Smooth muscle cell (in vitro differentiated cells): ENCODE measurements at regions not wholly inside any gene's neighbourhood (a gene's known extent, or its start where the extent isn't known, plus 50 kb on each side); places are given as distances from the start of the nearest gene placed in this dataset.

Source experiments
- DNase-seq: peaks from one replicate; lab custom pipeline; 2025; ENCODE audit not compliant: unreplicated experiment; lab: John Stamatoyannopoulos, UW
- H2AFZ ChIP-seq: fragments of 200-600 bp; sonication (generic); 2 replicates; pipeline ENCODE4 v1.6.0; 2016; ENCODE audit warnings: antibody characterized with exemption, low read depth, mild to moderate bottlenecking
- H3F3A ChIP-seq: fragments of 200-600 bp; sonication (generic); 2 replicates; pipeline ENCODE4 v1.6.0; 2017; ENCODE audit warnings: antibody characterized with exemption, low read depth
- H3K27ac ChIP-seq: fragments of 200-600 bp; sonication (generic); 2 replicates; pipeline ENCODE4 v1.5.1; 2016; ENCODE audit warnings: low read depth, mild to moderate bottlenecking
- H3K27me3 ChIP-seq: fragments of 200-600 bp; sonication (generic); 2 replicates; pipeline ENCODE4 v1.6.1; 2016; ENCODE audit warnings: low read depth, mild to moderate bottlenecking
- H3K36me3 ChIP-seq: fragments of 200-600 bp; sonication (generic); 2 replicates; pipeline ENCODE4 v1.5.1; 2016; ENCODE audit warnings: low read depth
- H3K4me1 ChIP-seq: fragments of 200-600 bp; sonication (generic); 2 replicates; pipeline ENCODE4 v1.5.1; 2016; ENCODE audit warnings: low read depth
- H3K4me2 ChIP-seq: fragments of 200-600 bp; sonication (generic); 2 replicates; pipeline ENCODE4 v1.6.0; 2016; ENCODE audit warnings: mild to moderate bottlenecking
- H3K4me3 ChIP-seq: fragments of 200-600 bp; sonication (generic); 2 replicates; pipeline ENCODE4 v1.5.1; 2016; ENCODE audit warnings: mild to moderate bottlenecking
- H3K79me2 ChIP-seq: fragments of 200-600 bp; sonication (generic); 2 replicates; pipeline ENCODE4 v1.6.0; 2016; ENCODE audit warnings: low read depth, mild to moderate bottlenecking
- H3K9ac ChIP-seq: fragments of 200-600 bp; sonication (generic); 2 replicates; pipeline ENCODE4 v1.6.0; 2016; ENCODE audit warnings: low read depth
- H3K9me3 ChIP-seq: fragments of 200-600 bp; sonication (generic); replicated peaks from 2 replicates; pipeline ENCODE4 v1.5.1; 2016; ENCODE audit warnings: low read depth
- H4K20me1 ChIP-seq: fragments of 200-600 bp; sonication (generic); 2 replicates; pipeline ENCODE4 v1.6.0; 2016; ENCODE audit warnings: low read depth
- CTCF ChIP-seq: fragments of 200-600 bp; sonication (generic); IDR thresholded peaks from 2 replicates; pipeline ENCODE4 v1.5.1; 2017; ENCODE audit warnings: borderline replicate concordance, mild to moderate bottlenecking, antibody characterized with exemption; ENCODE audit not compliant: insufficient read depth, poor library complexity, severe bottlenecking
- WGBS: methylation state at CpG from one replicate; pipeline ENCODE4 v1.1.7; 2016; ENCODE audit warnings: low lambda C conversion rate; 5-methylcytosine and 5-hydroxymethylcytosine counted together

DNA sequence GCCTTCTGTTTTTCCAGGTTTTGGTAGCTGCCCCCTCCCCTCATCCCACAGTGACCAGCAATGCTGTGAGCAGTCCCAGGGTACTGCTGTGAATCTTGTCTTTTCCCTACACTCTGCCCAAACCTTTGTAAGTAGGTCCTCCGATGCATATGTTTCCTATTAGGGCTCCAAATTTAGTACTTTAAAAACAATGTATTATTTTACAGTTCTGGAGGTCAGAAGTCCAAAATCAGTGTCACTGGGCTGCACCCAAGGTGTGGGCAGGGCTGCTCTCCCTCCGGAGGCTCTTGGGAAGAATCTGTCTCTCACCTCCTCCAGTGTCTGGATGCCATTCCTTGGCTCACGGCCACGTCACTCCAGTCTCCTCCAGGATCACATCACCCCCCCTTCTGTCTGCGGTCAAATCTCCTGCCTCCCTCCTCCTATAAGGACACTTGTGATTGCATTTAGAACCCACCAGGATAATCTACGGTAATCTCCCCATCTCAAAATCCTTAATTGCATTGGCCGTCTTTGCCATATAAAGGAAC lies 208.5 kb downstream of the SH3BP4 start:
- 69% methylated on average over 7 of the region's 7 CpGs for WGBS

GRCh38 chr2:235161565-235161964 lies 209.7 kb downstream of the SH3BP4 start:
- H3K4me3 ChIP-seq: no peak overlapping the region
- no peaks in the 10 kb centered on the region for H3K79me2 ChIP-seq
- H4K20me1 ChIP-seq: no peaks in the 10 kb centered on the region
- no peaks in the 10 kb centered on the region for H3K27me3 ChIP-seq
- no peak for TF ChIP-seq CTCF
- no peak overlapping the region for H3K4me2 ChIP-seq
- no peak overlapping the region for H3K9ac ChIP-seq
- no peak overlapping the region for H3K27ac ChIP-seq
- DNase-seq: no peak
- no peak overlapping the region for H2AFZ ChIP-seq
- H3K9me3 ChIP-seq: no peaks in the 10 kb centered on the region
- no peaks in the 10 kb centered on the region for H3F3A ChIP-seq
- no peaks in the 10 kb centered on the region for H3K36me3 ChIP-seq
- 86% methylated on average over 8 of the region's 8 CpGs for WGBS
- peaks cover 9% of the 10 kb centered on the region for H3K4me1 ChIP-seq

More for the DNA sequence above, 208.5 kb downstream of the SH3BP4 start:
- DNase-seq: no peak
- H2AFZ ChIP-seq: no peak overlapping the region
- no peak overlapping the region for H3K27ac ChIP-seq
- no peaks in the 10 kb centered on the region for H3K79me2 ChIP-seq
- H3K27me3 ChIP-seq: no peaks in the 10 kb centered on the region
- H3K36me3 ChIP-seq: no peaks in the 10 kb centered on the region
- peaks cover 9% of the 10 kb centered on the region for H3K4me1 ChIP-seq
- no peak overlapping the region for H3K4me3 ChIP-seq
- TF ChIP-seq CTCF: no peak
- no peaks in the 10 kb centered on the region for H4K20me1 ChIP-seq
- no peaks in the 10 kb centered on the region for H3K9me3 ChIP-seq
- H3K4me2 ChIP-seq: no peak overlapping the region
- no peak overlapping the region for H3K9ac ChIP-seq
- no peaks in the 10 kb centered on the region for H3F3A ChIP-seq

GRCh38 chr2:235162082-235162836 lies 210.4 kb downstream of the SH3BP4 start:
- WGBS: 60% methylated on average over 9 of the region's 9 CpGs
- DNase-seq: no peak
- Histone ChIP-seq H2AFZ (no peak overlapping the region), H3K27me3 (no peaks in the 10 kb centered on the region), H3K36me3 (no peaks in the 10 kb centered on the region), H3K9ac (no peak overlapping the region), H3K4me2 (no peak overlapping the region), H3K4me1 (peaks cover 8% of the 10 kb centered on the region), H4K20me1 (no peaks in the 10 kb centered on the region), H3K79me2 (no peaks in the 10 kb centered on the region), H3K9me3 (no peaks in the 10 kb centered on the region), H3K4me3 (no peak overlapping the region), H3K27ac (no peak overlapping the region), H3F3A (no peaks in the 10 kb centered on the region)
- TF ChIP-seq CTCF: no peak

GRCh38 chr2:235162837-235163197 lies 211.0 kb downstream of the SH3BP4 start:
- WGBS: 56% methylated on average over 5 of the region's 5 CpGs
- H3K4me1 ChIP-seq: peaks cover 3% of the 10 kb centered on the region
- no peaks in the 10 kb centered on the region for H3K79me2 ChIP-seq
- H2AFZ ChIP-seq: no peak overlapping the region
- H3K27me3 ChIP-seq: no peaks in the 10 kb centered on the region
- H3K9ac ChIP-seq: no peak overlapping the region
- no peaks in the 10 kb centered on the region for H3K9me3 ChIP-seq
- no peaks in the 10 kb centered on the region for H3F3A ChIP-seq
- DNase-seq: no peak
- no peaks in the 10 kb centered on the region for H4K20me1 ChIP-seq
- H3K27ac ChIP-seq: no peak overlapping the region
- H3K4me2 ChIP-seq: no peak overlapping the region
- TF ChIP-seq CTCF: no peak
- H3K4me3 ChIP-seq: no peak overlapping the region
- no peaks in the 10 kb centered on the region for H3K36me3 ChIP-seq
